Left ventricle myocardium inferior (tissue), 1 donor: ENCODE measurements at regions not wholly inside any gene's neighbourhood (a gene's known extent, or its start where the extent isn't known, plus 50 kb on each side); places are given as distances from the start of the nearest gene placed in this dataset.

Source experiments
- DNase-seq: peaks from one replicate; pipeline ENCODE4 v3.0.0-alpha.2; 2020
- H3K27ac ChIP-seq: fragments of 200-600 bp; replicated peaks from 2 replicates; pipeline ENCODE4 v1.8.0; 2021
- H3K27me3 ChIP-seq: fragments of 200-600 bp; 2 replicates; pipeline ENCODE4 v1.8.0; 2021; ENCODE audit warnings: low read depth
- H3K36me3 ChIP-seq: fragments of 200-600 bp; 2 replicates; pipeline ENCODE4 v1.8.0; 2021
- H3K4me1 ChIP-seq: fragments of 200-600 bp; 2 replicates; pipeline ENCODE4 v1.8.0; 2021
- H3K4me3 ChIP-seq: fragments of 200-600 bp; 2 replicates; pipeline ENCODE4 v1.8.0; 2021; ENCODE audit warnings: mild to moderate bottlenecking, moderate library complexity
- H3K9me3 ChIP-seq: fragments of 200-600 bp; replicated peaks from 2 replicates; pipeline ENCODE4 v1.8.0; 2021
- CTCF ChIP-seq: fragments of 200-600 bp; IDR thresholded peaks from 2 replicates; pipeline ENCODE4 v1.8.0; 2021; ENCODE audit warnings: antibody characterized with exemption, mild to moderate bottlenecking, borderline replicate concordance
- intact Hi-C: fragments of 100-400 bp; cut with micrococcal nuclease; formaldehyde crosslinking; loops from one replicate; pipeline ENCODE4 v1.11.0; 2022
- donor health status: DM: no; HTN: yes; CAD: no; lungs with severe emphysema.

- Histone ChIP-seq H3K27ac (no peak overlapping the region), H3K4me3 (no peak overlapping the region), H3K36me3 (no peaks in the 10 kb centered on the region), H3K4me1 (no peaks in the 10 kb centered on the region), H3K27me3 (peaks cover 86% of the 10 kb centered on the region), H3K9me3 (no peaks in the 10 kb centered on the region)
- TF ChIP-seq CTCF, result no peak
- intact Hi-C loops, result no loop called here
- DNase-seq, result no peak
Observed at GRCh38 chr9:131803758-131804411, 64.0 kb upstream of the RAPGEF1 start.

- no peak overlapping the region for H3K27ac ChIP-seq
- intact Hi-C loops, result no loop called here
Observed at GRCh38 chr9:131801810-131802209, 61.9 kb upstream of the RAPGEF1 start.

GRCh38 chr9:131800843-131801242 is 61.0 kb upstream of the RAPGEF1 start:
- H3K36me3 ChIP-seq, result no peaks in the 10 kb centered on the region
- H3K9me3 ChIP-seq, result no peaks in the 10 kb centered on the region
- peaks cover 56% of the 10 kb centered on the region for H3K27me3 ChIP-seq
- H3K27ac ChIP-seq, result no peak overlapping the region
- H3K4me3 ChIP-seq, result no peak overlapping the region
- intact Hi-C loops, result no loop called here
- no peaks in the 10 kb centered on the region for H3K4me1 ChIP-seq
- DNase-seq, result no peak
- no peak for TF ChIP-seq CTCF

More at GRCh38 chr9:131801810-131802209, 61.9 kb upstream of the RAPGEF1 start:
- Histone ChIP-seq H3K4me3 (no peak overlapping the region), H3K27me3 (peaks cover 66% of the 10 kb centered on the region), H3K4me1 (no peaks in the 10 kb centered on the region), H3K9me3 (no peaks in the 10 kb centered on the region), H3K36me3 (no peaks in the 10 kb centered on the region)
- no peak for TF ChIP-seq CTCF
- no peak for DNase-seq

GRCh38 chr9:131800366-131800765 is 60.5 kb upstream of the RAPGEF1 start:
- H3K36me3 ChIP-seq, result no peaks in the 10 kb centered on the region
- H3K4me1 ChIP-seq, result no peaks in the 10 kb centered on the region
- intact Hi-C loops, result no loop called here
- no peak overlapping the region for H3K4me3 ChIP-seq
- H3K27me3 ChIP-seq, result peaks cover 52% of the 10 kb centered on the region
- TF ChIP-seq CTCF, result no peak
- no peak overlapping the region for H3K27ac ChIP-seq
- H3K9me3 ChIP-seq, result no peaks in the 10 kb centered on the region
- DNase-seq, result no peak

GRCh38 chr9:131799177-131799823 is 59.4 kb upstream of the RAPGEF1 start:
- intact Hi-C loops, result no loop called here
- H3K27ac ChIP-seq, result no peak overlapping the region
- no peaks in the 10 kb centered on the region for H3K36me3 ChIP-seq
- no peaks in the 10 kb centered on the region for H3K9me3 ChIP-seq
- no peak for TF ChIP-seq CTCF
- no peaks in the 10 kb centered on the region for H3K4me1 ChIP-seq
- H3K4me3 ChIP-seq, result no peak overlapping the region
- peak; percentile 41 for DNase-seq
- H3K27me3 ChIP-seq, result peaks cover 49% of the 10 kb centered on the region
